Kidney (tissue), 13 donors: ENCODE measurements at regions not wholly inside any gene's neighbourhood (a gene's known extent, or its start where the extent isn't known, plus 50 kb on each side); places are given as distances from the start of the nearest gene placed in this dataset.

Source experiments
- DNase-seq, 5 donors: peaks; one replicate each; pipeline ENCODE4 v3.0.0-alpha.2; 2013 to 2020
- FAIRE-seq: peaks from 2 replicates; lab custom pipeline; 2012; peaks lifted over from hg19 to GRCh38; lab: Jason Lieb, UNC
- H3K27ac ChIP-seq, 2 donors: one replicate each; pipeline ENCODE4 v1.7.0; 2013; ENCODE audit warnings: low read depth in 2 of 2, low read length in 2 of 2, inconsistent platforms in 1 of 2
- H3K27me3 ChIP-seq: one replicate; pipeline ENCODE4 v1.7.1; 2013; ENCODE audit warnings: low read length, inconsistent platforms; ENCODE audit not compliant: control insufficient read depth, insufficient read depth
- H3K36me3 ChIP-seq, 3 donors: one replicate each; pipeline versions ENCODE4 v1.7.0 to v1.7.1; 2013; ENCODE audit warnings: low read length in 3 of 3, control low read depth in 1 of 3, inconsistent platforms in 1 of 3; ENCODE audit not compliant: insufficient read depth in 3 of 3, control insufficient read depth in 2 of 3
- H3K4me1 ChIP-seq, 3 donors: one replicate each; pipeline versions ENCODE4 v1.7.0 to v1.7.1; 2013; ENCODE audit warnings: low read length in 3 of 3, inconsistent platforms in 1 of 3, low read depth in 1 of 3; ENCODE audit not compliant: control insufficient read depth in 2 of 3, insufficient read depth in 2 of 3
- H3K4me3 ChIP-seq, 3 donors: one replicate each; pipeline versions ENCODE4 v1.7.0 to v1.8.1; 2013; ENCODE audit warnings: low read length in 3 of 3, control low read depth in 1 of 3, inconsistent platforms in 1 of 3
- H3K9ac ChIP-seq, 3 donors: one replicate each; pipeline versions ENCODE4 v1.7.0 to v1.7.1; 2013; ENCODE audit warnings: low read length in 3 of 3, control low read depth in 1 of 3, inconsistent platforms in 1 of 3
- H3K9me3 ChIP-seq, 3 donors: one replicate each; pipeline versions ENCODE4 v1.7.0 to v1.7.1; 2013; ENCODE audit warnings: low read length in 3 of 3, control low read depth in 1 of 3, inconsistent platforms in 1 of 3; ENCODE audit not compliant: control insufficient read depth in 2 of 3, insufficient read depth in 1 of 3
- CTCF ChIP-seq: IDR thresholded peaks from 3 replicates; pipeline ENCODE4 v1.5.1; 2012; ENCODE audit warnings: mild to moderate bottlenecking, moderate library complexity, borderline replicate concordance; ENCODE audit not compliant: insufficient read depth; ENCODE audit errors: extremely low read depth
- intact Hi-C: fragments of 100-400 bp; cut with DNase I; formaldehyde crosslinking; loops from one replicate; pipeline ENCODE4 v1.11.1; 2022
- donor health status: control.
- donor health status: control.
- donor health status: control.
- donor health status: control.
- donor health status: control.
- donor health status: DM: yes; HTN: yes; CAD: no.
- donor health status: Normal renal cell carcinoma (clear cell type).

GRCh38 chr18:11224153-11224552 is 74.8 kb upstream of the PIEZO2 start:
- Histone ChIP-seq H3K4me1 (no peaks in the 10 kb centered on the region), H3K9me3 (no peaks in the 10 kb centered on the region), H3K27me3 (no peaks in the 10 kb centered on the region), H3K36me3 (no peaks in the 10 kb centered on the region), H3K27ac (no peak overlapping the region), H3K4me3 (no peak overlapping the region), H3K9ac (no peak overlapping the region)
- no peak for DNase-seq
- TF ChIP-seq CTCF, result no peak
- no peak for FAIRE-seq
- intact Hi-C loops, result no loop called here

- H3K27ac ChIP-seq, result no peak overlapping the region
- DNase-seq (no peak), FAIRE-seq (no peak)
- no peaks in the 10 kb centered on the region for H3K9me3 ChIP-seq
- no peak overlapping the region for H3K9ac ChIP-seq
- no peaks in the 10 kb centered on the region for H3K36me3 ChIP-seq
- H3K4me1 ChIP-seq, result no peaks in the 10 kb centered on the region
- H3K27me3 ChIP-seq, result no peaks in the 10 kb centered on the region
- intact Hi-C loops, result no loop called here
- H3K4me3 ChIP-seq, result no peak overlapping the region
- TF ChIP-seq CTCF, result no peak
Measured at GRCh38 chr18:11219571-11219970, 70.2 kb upstream of the PIEZO2 start.

GRCh38 chr18:11215216-11215615 is 65.8 kb upstream of the PIEZO2 start:
- Histone ChIP-seq H3K4me1 (no peaks in the 10 kb centered on the region), H3K27ac (no peak overlapping the region), H3K9ac (no peak overlapping the region), H3K27me3 (no peaks in the 10 kb centered on the region), H3K9me3 (no peaks in the 10 kb centered on the region), H3K36me3 (no peaks in the 10 kb centered on the region), H3K4me3 (no peak overlapping the region)
- FAIRE-seq (no peak), DNase-seq (no peak)
- intact Hi-C loops, result no loop called here
- no peak for TF ChIP-seq CTCF

GRCh38 chr18:11204020-11204419 is 54.7 kb upstream of the PIEZO2 start:
- no peaks in the 10 kb centered on the region for H3K36me3 ChIP-seq
- DNase-seq (no peak), FAIRE-seq (no peak)
- intact Hi-C loops, result no loop called here
- no peak overlapping the region for H3K27ac ChIP-seq
- H3K4me3 ChIP-seq, result no peak overlapping the region
- no peak for TF ChIP-seq CTCF
- H3K27me3 ChIP-seq, result no peaks in the 10 kb centered on the region
- no peak overlapping the region for H3K9ac ChIP-seq
- no peaks in the 10 kb centered on the region for H3K4me1 ChIP-seq
- no peaks in the 10 kb centered on the region for H3K9me3 ChIP-seq
